GM12865 (cell line): ENCODE measurements at regions not wholly inside any gene's neighbourhood (a gene's known extent, or its start where the extent isn't known, plus 50 kb on each side); places are given as distances from the start of the nearest gene placed in this dataset.

Experiments
- DNase-seq: peaks from one replicate; pipeline ENCODE4 v3.0.0; 2010; ENCODE audit warnings: low read depth
- H3K4me3 ChIP-seq: 2 replicates; pipeline ENCODE4 v1.5.1; 2011; ENCODE audit warnings: mild to moderate bottlenecking, low read depth, low read length, control low read depth
- CTCF ChIP-seq: IDR thresholded peaks from 2 replicates; pipeline ENCODE4 v1.5.1; 2011; ENCODE audit warnings: low read length, control low read depth, low read depth, inconsistent platforms; ENCODE audit not compliant: insufficient read depth; ENCODE audit errors: missing control alignments

DNA sequence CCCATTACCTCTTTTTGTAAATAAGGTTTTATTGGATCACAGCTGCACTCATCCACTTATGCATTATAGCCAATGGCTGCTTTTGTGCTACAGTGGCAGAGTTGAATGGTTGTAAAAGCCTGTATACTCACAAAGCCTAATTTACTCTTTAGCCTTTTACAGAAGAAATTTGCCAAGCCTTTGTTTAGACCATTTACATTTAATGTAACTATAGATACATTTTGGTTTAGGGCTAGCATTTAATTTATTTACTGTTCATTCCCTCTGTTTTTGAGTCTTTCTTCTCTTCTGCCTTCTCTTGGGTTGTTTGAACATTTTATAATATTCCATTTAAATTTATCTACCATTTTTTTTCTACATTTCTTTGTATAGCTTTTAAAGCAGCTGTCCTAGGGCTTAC lies 217.1 kb upstream of the AMIGO2 start:
- no peak for TF ChIP-seq CTCF
- no peak overlapping the region for H3K4me3 ChIP-seq
- DNase-seq, result no peak

GRCh38 chr12:47293406-47293805 lies 213.6 kb upstream of the AMIGO2 start:
- no peak overlapping the region for H3K4me3 ChIP-seq
- TF ChIP-seq CTCF, result no peak
- DNase-seq, result no peak

DNA sequence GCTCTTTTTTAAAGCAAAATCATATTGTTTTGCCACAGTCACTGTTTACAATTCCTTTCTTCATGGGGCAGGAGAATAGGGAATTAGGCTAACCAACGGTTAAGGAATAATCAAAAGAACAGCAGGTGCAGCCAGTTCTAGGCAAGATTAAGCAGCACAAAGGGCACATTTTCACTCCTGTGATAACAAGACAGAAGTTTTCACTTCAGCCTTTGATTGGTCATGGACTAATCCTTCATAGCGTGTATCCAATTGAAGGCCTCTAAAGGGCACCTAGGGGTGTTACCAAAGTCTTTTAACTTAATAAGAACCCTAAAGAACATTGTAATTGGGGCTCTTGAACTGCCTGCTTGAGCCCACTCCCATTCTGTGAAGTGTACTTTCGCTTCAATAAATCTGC lies 206.9 kb upstream of the AMIGO2 start:
- no peak overlapping the region for H3K4me3 ChIP-seq
- no peak for DNase-seq
- TF ChIP-seq CTCF, result no peak
